GM23338 (cell line): ENCODE measurements at regions not wholly inside any gene's neighbourhood (a gene's known extent, or its start where the extent isn't known, plus 50 kb on each side); places are given as distances from the start of the nearest gene placed in this dataset.

Experiments
- ATAC-seq: fragments of 200-7000 bp; cut with Tn5 transposase; 3 replicates; pipeline ENCODE4 v1.9.1; 2020
- DNase-seq: peaks from one replicate; pipeline ENCODE4 v3.0.0-alpha.2; 2015; ENCODE audit warnings: low spot score
- H2AFZ ChIP-seq: fragments of 200-600 bp; sonication (generic); 2 replicates; pipeline ENCODE4 v1.8.0; 2016; ENCODE audit warnings: antibody characterized with exemption, mild to moderate bottlenecking, moderate library complexity
- H3F3A ChIP-seq: fragments of 200-600 bp; sonication (generic); replicated peaks from 2 replicates; pipeline ENCODE4 v1.8.0; 2017; ENCODE audit warnings: antibody characterized with exemption, mixed run types, low read depth
- H3K27ac ChIP-seq: fragments of 200-600 bp; sonication (generic); 2 replicates; pipeline ENCODE4 v1.6.1; 2016; ENCODE audit warnings: low read depth
- H3K27me3 ChIP-seq: fragments of 200-600 bp; sonication (generic); 2 replicates; pipeline ENCODE4 v1.8.0; 2016; ENCODE audit warnings: mild to moderate bottlenecking, mixed run types, moderate library complexity; ENCODE audit not compliant: insufficient read depth
- H3K36me3 ChIP-seq: fragments of 200-600 bp; sonication (generic); 2 replicates; pipeline ENCODE4 v1.8.0; 2016; ENCODE audit warnings: mild to moderate bottlenecking; ENCODE audit not compliant: insufficient read depth
- H3K4me1 ChIP-seq: fragments of 200-600 bp; sonication (generic); 2 replicates; pipeline ENCODE4 v1.8.0; 2016; ENCODE audit warnings: mild to moderate bottlenecking, moderate library complexity; ENCODE audit not compliant: insufficient read depth
- H3K4me2 ChIP-seq: fragments of 200-600 bp; sonication (generic); 2 replicates; pipeline ENCODE4 v1.7.1; 2017; ENCODE audit warnings: mixed run types
- H3K4me3 ChIP-seq: fragments of 200-600 bp; sonication (generic); 2 replicates; pipeline ENCODE4 v1.6.1; 2016; ENCODE audit warnings: mixed run types
- H3K79me2 ChIP-seq: fragments of 200-600 bp; sonication (generic); replicated peaks from 2 replicates; pipeline ENCODE4 v1.8.0; 2017; ENCODE audit warnings: mild to moderate bottlenecking; ENCODE audit not compliant: insufficient read depth
- H3K9me2 ChIP-seq: fragments of 200-600 bp; sonication (generic); 2 replicates; pipeline ENCODE4 v1.8.0; 2017; ENCODE audit not compliant: insufficient read depth
- H4K20me1 ChIP-seq: fragments of 200-600 bp; sonication (generic); replicated peaks from 2 replicates; pipeline ENCODE4 v1.8.0; 2017; ENCODE audit warnings: mild to moderate bottlenecking; ENCODE audit not compliant: insufficient read depth
- H3K27ac Mint-ChIP-seq: 2 replicates; pipeline ENCODE4 v1.8.0; 2020; ENCODE audit warnings: inconsistent platforms, mild to moderate bottlenecking, moderate library complexity, mixed read lengths
- H3K27me3 Mint-ChIP-seq: 3 replicates; pipeline ENCODE4 v1.8.0; 2022; ENCODE audit warnings: low read depth, mild to moderate bottlenecking, moderate library complexity, mixed read lengths, inconsistent platforms; ENCODE audit not compliant: insufficient read depth, poor library complexity
- H3K36me3 Mint-ChIP-seq: 3 replicates; pipeline ENCODE4 v1.8.0; 2021; ENCODE audit warnings: low read depth, mild to moderate bottlenecking, inconsistent platforms, moderate library complexity, mixed read lengths
- H3K4me1 Mint-ChIP-seq: 3 replicates; pipeline ENCODE4 v1.8.0; 2020; ENCODE audit warnings: mild to moderate bottlenecking, inconsistent platforms, mixed read lengths
- H3K4me3 Mint-ChIP-seq: 3 replicates; pipeline ENCODE4 v1.8.0; 2021; ENCODE audit warnings: moderate library complexity, mild to moderate bottlenecking, inconsistent platforms, mixed read lengths
- H3K9me3 Mint-ChIP-seq: 3 replicates; pipeline ENCODE4 v1.8.0; 2020; ENCODE audit warnings: moderate library complexity, mild to moderate bottlenecking, inconsistent platforms, mixed read lengths
- CREB1 ChIP-seq: fragments of 250-450 bp; sonication (Bioruptor Pico); IDR thresholded peaks from 2 replicates; pipeline ENCODE4 v1.5.0; 2020; ENCODE audit warnings: low read depth, mild to moderate bottlenecking, moderate library complexity
- ETS1 ChIP-seq: IDR thresholded peaks from 2 replicates; pipeline ENCODE4 v1.6.1; 2016; ENCODE audit warnings: antibody characterized with exemption
- EZH2 ChIP-seq: fragments of 200-600 bp; sonication (generic); IDR thresholded peaks from one replicate; pipeline ENCODE4 v1.8.0; 2017; ENCODE audit warnings: antibody characterized with exemption, mild to moderate bottlenecking, low read depth; ENCODE audit not compliant: unreplicated experiment
- EZH2phosphoT487 ChIP-seq: fragments of 200-600 bp; sonication (generic); IDR thresholded peaks from one replicate; pipeline ENCODE4 v1.8.1; 2018; ENCODE audit warnings: antibody characterized with exemption; ENCODE audit not compliant: unreplicated experiment
- JUNB ChIP-seq: IDR thresholded peaks from one replicate; pipeline ENCODE4 v1.6.1; 2016; ENCODE audit warnings: antibody characterized with exemption; ENCODE audit not compliant: unreplicated experiment
- NANOG ChIP-seq: IDR thresholded peaks from 2 replicates; pipeline ENCODE4 v1.6.1; 2016; ENCODE audit warnings: antibody characterized with exemption, borderline replicate concordance
- POLR2AphosphoS5 ChIP-seq: IDR thresholded peaks from 2 replicates; pipeline ENCODE4 v1.6.1; 2016; ENCODE audit warnings: antibody characterized with exemption, low read depth
- STAT1 ChIP-seq: IDR thresholded peaks from one replicate; pipeline ENCODE4 v1.6.1; 2016; ENCODE audit warnings: antibody characterized with exemption; ENCODE audit not compliant: unreplicated experiment
- ZNF114 ChIP-seq: fragments of 250-450 bp; sonication (Bioruptor Pico); IDR thresholded peaks from 2 replicates; pipeline ENCODE4 v1.5.0; 2020; ENCODE audit warnings: mild to moderate bottlenecking, moderate library complexity
- ZNF331 ChIP-seq: fragments of 250-450 bp; sonication (Bioruptor Pico); IDR thresholded peaks from 2 replicates; pipeline ENCODE4 v1.5.0; 2020; ENCODE audit warnings: low read depth, mild to moderate bottlenecking, moderate library complexity
- TF ChIP-seq, protein P1 (sequence below): IDR thresholded peaks from one replicate; pipeline ENCODE4 v1.6.1; 2018; ENCODE audit warnings: antibody characterized with exemption; ENCODE audit not compliant: unreplicated experiment
- TF ChIP-seq, protein P2 (sequence below), 2 experiments: fragments of 200-600 bp in 1 of 2; sonication (generic) in 1 of 2; conservative IDR thresholded peaks; 2 replicates each; pipeline versions ENCODE4 v1.5.1 to v1.6.1; 2016 to 2017; ENCODE audit warnings: antibody characterized with exemption in 2 of 2, low read depth in 2 of 2, mild to moderate bottlenecking in 2 of 2, moderate library complexity in 1 of 2
- TF ChIP-seq, protein P3 (sequence below): fragments of 250-450 bp; sonication (Bioruptor Pico); IDR thresholded peaks from 2 replicates; pipeline ENCODE4 v1.5.0; 2020; ENCODE audit warnings: mild to moderate bottlenecking, moderate library complexity

GRCh38 chr5:44167540-44167939 lies 221.7 kb downstream of the FGF10 start (continued):
- TF ChIP-seq ZNF114: no peak
- TF ChIP-seq POLR2AphosphoS5: no peak
- no peak for TF ChIP-seq STAT1
- no peak for TF ChIP-seq JUNB

DNA sequence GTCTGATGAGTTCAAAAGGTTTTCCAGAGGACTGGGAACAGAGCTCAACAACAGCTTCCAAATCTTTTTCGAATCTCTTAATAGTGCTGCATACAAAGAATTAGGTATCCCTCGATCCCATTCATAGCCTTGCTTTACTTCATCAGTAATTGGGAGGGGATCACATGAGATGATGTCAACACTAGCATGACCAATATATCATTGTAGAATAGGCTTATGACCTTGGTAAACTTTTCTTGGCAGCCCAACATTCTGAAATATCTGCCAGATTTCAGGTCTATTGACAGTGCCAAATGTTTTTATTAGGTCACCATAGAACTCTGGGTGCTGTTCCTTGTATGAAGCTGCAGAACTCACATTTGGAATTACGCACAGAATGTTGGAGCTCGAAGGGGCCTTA lies 228.9 kb downstream of the FGF10 start:
- Mint-ChIP-seq H3K4me3 (no peak overlapping the region), H3K27me3 (no peaks in the 10 kb centered on the region), H3K9me3 (peaks cover 38% of the 10 kb centered on the region), H3K4me1 (no peaks in the 10 kb centered on the region), H3K36me3 (peaks cover 6% of the 10 kb centered on the region; the same call in 2 of the 3 replicates), H3K27ac (no peak overlapping the region)
- DNase-seq: no peak
- Histone ChIP-seq H3K4me3 (no peak overlapping the region), H3K4me1 (no peaks in the 10 kb centered on the region), H3K27ac (no peak overlapping the region), H3K36me3 (peaks cover 10% of the 10 kb centered on the region), H4K20me1 (no peaks in the 10 kb centered on the region), H2AFZ (no peak overlapping the region), H3K4me2 (no peak overlapping the region), H3K9me2 (0 out of 2 replicates have a peak, but pooled peaks cover 6% of the 10 kb centered on the region), H3K27me3 (no peaks in the 10 kb centered on the region), H3F3A (no peaks in the 10 kb centered on the region), H3K79me2 (no peaks in the 10 kb centered on the region)
- ATAC-seq: no peak
- TF ChIP-seq CREB1 (CRISPR knock-in tag) (no peak), ZNF331 (no peak), ETS1 (no peak), NANOG (no peak), EZH2phosphoT487 (no peak), POLR2AphosphoS5 (no peak), STAT1 (no peak), JUNB (no peak), EZH2 (no peak), ZNF114 (no peak)
- TF ChIP-seq, protein P1, sequence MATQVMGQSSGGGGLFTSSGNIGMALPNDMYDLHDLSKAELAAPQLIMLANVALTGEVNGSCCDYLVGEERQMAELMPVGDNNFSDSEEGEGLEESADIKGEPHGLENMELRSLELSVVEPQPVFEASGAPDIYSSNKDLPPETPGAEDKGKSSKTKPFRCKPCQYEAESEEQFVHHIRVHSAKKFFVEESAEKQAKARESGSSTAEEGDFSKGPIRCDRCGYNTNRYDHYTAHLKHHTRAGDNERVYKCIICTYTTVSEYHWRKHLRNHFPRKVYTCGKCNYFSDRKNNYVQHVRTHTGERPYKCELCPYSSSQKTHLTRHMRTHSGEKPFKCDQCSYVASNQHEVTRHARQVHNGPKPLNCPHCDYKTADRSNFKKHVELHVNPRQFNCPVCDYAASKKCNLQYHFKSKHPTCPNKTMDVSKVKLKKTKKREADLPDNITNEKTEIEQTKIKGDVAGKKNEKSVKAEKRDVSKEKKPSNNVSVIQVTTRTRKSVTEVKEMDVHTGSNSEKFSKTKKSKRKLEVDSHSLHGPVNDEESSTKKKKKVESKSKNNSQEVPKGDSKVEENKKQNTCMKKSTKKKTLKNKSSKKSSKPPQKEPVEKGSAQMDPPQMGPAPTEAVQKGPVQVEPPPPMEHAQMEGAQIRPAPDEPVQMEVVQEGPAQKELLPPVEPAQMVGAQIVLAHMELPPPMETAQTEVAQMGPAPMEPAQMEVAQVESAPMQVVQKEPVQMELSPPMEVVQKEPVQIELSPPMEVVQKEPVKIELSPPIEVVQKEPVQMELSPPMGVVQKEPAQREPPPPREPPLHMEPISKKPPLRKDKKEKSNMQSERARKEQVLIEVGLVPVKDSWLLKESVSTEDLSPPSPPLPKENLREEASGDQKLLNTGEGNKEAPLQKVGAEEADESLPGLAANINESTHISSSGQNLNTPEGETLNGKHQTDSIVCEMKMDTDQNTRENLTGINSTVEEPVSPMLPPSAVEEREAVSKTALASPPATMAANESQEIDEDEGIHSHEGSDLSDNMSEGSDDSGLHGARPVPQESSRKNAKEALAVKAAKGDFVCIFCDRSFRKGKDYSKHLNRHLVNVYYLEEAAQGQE: no peak
- TF ChIP-seq, protein P2, sequence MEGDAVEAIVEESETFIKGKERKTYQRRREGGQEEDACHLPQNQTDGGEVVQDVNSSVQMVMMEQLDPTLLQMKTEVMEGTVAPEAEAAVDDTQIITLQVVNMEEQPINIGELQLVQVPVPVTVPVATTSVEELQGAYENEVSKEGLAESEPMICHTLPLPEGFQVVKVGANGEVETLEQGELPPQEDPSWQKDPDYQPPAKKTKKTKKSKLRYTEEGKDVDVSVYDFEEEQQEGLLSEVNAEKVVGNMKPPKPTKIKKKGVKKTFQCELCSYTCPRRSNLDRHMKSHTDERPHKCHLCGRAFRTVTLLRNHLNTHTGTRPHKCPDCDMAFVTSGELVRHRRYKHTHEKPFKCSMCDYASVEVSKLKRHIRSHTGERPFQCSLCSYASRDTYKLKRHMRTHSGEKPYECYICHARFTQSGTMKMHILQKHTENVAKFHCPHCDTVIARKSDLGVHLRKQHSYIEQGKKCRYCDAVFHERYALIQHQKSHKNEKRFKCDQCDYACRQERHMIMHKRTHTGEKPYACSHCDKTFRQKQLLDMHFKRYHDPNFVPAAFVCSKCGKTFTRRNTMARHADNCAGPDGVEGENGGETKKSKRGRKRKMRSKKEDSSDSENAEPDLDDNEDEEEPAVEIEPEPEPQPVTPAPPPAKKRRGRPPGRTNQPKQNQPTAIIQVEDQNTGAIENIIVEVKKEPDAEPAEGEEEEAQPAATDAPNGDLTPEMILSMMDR (conservative IDR thresholded peaks at IDR 0.05; ENCODE audit: low read depth in 2 of 2): no peak
- TF ChIP-seq, protein P3, sequence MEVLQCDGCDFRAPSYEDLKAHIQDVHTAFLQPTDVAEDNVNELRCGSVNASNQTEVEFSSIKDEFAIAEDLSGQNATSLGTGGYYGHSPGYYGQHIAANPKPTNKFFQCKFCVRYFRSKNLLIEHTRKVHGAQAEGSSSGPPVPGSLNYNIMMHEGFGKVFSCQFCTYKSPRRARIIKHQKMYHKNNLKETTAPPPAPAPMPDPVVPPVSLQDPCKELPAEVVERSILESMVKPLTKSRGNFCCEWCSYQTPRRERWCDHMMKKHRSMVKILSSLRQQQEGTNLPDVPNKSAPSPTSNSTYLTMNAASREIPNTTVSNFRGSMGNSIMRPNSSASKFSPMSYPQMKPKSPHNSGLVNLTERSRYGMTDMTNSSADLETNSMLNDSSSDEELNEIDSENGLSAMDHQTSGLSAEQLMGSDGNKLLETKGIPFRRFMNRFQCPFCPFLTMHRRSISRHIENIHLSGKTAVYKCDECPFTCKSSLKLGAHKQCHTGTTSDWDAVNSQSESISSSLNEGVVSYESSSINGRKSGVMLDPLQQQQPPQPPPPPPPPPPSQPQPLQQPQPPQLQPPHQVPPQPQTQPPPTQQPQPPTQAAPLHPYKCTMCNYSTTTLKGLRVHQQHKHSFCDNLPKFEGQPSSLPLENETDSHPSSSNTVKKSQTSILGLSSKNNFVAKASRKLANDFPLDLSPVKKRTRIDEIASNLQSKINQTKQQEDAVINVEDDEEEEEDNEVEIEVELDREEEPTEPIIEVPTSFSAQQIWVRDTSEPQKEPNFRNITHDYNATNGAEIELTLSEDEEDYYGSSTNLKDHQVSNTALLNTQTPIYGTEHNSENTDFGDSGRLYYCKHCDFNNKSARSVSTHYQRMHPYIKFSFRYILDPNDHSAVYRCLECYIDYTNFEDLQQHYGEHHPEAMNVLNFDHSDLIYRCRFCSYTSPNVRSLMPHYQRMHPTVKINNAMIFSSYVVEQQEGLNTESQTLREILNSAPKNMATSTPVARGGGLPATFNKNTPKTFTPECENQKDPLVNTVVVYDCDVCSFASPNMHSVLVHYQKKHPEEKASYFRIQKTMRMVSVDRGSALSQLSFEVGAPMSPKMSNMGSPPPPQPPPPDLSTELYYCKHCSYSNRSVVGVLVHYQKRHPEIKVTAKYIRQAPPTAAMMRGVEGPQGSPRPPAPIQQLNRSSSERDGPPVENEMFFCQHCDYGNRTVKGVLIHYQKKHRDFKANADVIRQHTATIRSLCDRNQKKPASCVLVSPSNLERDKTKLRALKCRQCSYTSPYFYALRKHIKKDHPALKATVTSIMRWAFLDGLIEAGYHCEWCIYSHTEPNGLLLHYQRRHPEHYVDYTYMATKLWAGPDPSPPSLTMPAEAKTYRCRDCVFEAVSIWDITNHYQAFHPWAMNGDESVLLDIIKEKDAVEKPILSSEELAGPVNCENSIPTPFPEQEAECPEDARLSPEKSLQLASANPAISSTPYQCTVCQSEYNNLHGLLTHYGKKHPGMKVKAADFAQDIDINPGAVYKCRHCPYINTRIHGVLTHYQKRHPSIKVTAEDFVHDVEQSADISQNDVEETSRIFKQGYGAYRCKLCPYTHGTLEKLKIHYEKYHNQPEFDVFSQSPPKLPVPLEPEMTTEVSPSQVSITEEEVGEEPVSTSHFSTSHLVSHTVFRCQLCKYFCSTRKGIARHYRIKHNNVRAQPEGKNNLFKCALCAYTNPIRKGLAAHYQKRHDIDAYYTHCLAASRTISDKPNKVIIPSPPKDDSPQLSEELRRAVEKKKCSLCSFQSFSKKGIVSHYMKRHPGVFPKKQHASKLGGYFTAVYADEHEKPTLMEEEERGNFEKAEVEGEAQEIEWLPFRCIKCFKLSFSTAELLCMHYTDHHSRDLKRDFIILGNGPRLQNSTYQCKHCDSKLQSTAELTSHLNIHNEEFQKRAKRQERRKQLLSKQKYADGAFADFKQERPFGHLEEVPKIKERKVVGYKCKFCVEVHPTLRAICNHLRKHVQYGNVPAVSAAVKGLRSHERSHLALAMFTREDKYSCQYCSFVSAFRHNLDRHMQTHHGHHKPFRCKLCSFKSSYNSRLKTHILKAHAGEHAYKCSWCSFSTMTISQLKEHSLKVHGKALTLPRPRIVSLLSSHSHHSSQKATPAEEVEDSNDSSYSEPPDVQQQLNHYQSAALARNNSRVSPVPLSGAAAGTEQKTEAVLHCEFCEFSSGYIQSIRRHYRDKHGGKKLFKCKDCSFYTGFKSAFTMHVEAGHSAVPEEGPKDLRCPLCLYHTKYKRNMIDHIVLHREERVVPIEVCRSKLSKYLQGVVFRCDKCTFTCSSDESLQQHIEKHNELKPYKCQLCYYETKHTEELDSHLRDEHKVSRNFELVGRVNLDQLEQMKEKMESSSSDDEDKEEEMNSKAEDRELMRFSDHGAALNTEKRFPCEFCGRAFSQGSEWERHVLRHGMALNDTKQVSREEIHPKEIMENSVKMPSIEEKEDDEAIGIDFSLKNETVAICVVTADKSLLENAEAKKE (CRISPR knock-in tag): no peak
